ENCODE measurements at regions not wholly inside any gene's neighbourhood (a gene's known extent, or its start where the extent isn't known, plus 50 kb on each side); places are given as distances from the start of the nearest gene placed in this dataset.

GRCh38 chr22:48979482-48979881 lies 848.2 kb downstream of the BRD1 start:
- Histone ChIP-seq H3K27ac (ENCODE audit: low read length) (no peak overlapping the region), H3K4me3 (ENCODE audit: low read length) (no peak overlapping the region), H3K4me1 (ENCODE audit: low read length) (no peaks in the 10 kb centered on the region), H3K27me3 (ENCODE audit: low read length) (no peaks in the 10 kb centered on the region), H3K9me3 (ENCODE audit: low read length) (no peaks in the 10 kb centered on the region), H2AFZ (ENCODE audit: low read length) (no peak overlapping the region), H3K4me2 (ENCODE audit: low read depth, low read length, poor library complexity, severe bottlenecking) (no peak overlapping the region), H3K9me2 (replicated peaks; ENCODE audit: insufficient read depth, low read length) (no peaks in the 10 kb centered on the region), H3K79me2 (ENCODE audit: low read length) (no peaks in the 10 kb centered on the region), H4K20me1 (ENCODE audit: insufficient read depth, low read depth, low read length) (no peaks in the 10 kb centered on the region), H3K36me3 (ENCODE audit: insufficient read depth, low read length) (no peaks in the 10 kb centered on the region), H3K9ac (ENCODE audit: low read length) (no peak overlapping the region)
- DNase-seq: peak; percentile 44

GRCh38 chr22:48976556-48977535 lies 850.8 kb downstream of the BRD1 start:
- Histone ChIP-seq H3K27me3 (ENCODE audit: low read length) (no peaks in the 10 kb centered on the region), H3K79me2 (ENCODE audit: low read length) (no peaks in the 10 kb centered on the region), H4K20me1 (ENCODE audit: insufficient read depth, low read depth, low read length) (no peaks in the 10 kb centered on the region), H3K4me3 (ENCODE audit: low read length) (no peak overlapping the region), H2AFZ (ENCODE audit: low read length) (no peak overlapping the region), H3K4me1 (ENCODE audit: low read length) (no peaks in the 10 kb centered on the region), H3K9me3 (ENCODE audit: low read length) (no peaks in the 10 kb centered on the region), H3K27ac (ENCODE audit: low read length) (no peak overlapping the region), H3K9me2 (replicated peaks; ENCODE audit: insufficient read depth, low read length) (no peaks in the 10 kb centered on the region), H3K36me3 (ENCODE audit: insufficient read depth, low read length) (no peaks in the 10 kb centered on the region), H3K4me2 (ENCODE audit: low read depth, low read length, poor library complexity, severe bottlenecking) (no peak overlapping the region), H3K9ac (ENCODE audit: low read length) (no peak overlapping the region)
- no peak for DNase-seq

- no peaks in the 10 kb centered on the region for H3K36me3 ChIP-seq (ENCODE audit: insufficient read depth, low read length)
- no peak for DNase-seq
- H3K4me1 ChIP-seq (ENCODE audit: low read length): no peaks in the 10 kb centered on the region
- H3K4me2 ChIP-seq (ENCODE audit: low read depth, low read length, poor library complexity, severe bottlenecking): no peak overlapping the region
- no peak overlapping the region for H3K4me3 ChIP-seq (ENCODE audit: low read length)
- no peak overlapping the region for H2AFZ ChIP-seq (ENCODE audit: low read length)
- no peak overlapping the region for H3K9ac ChIP-seq (ENCODE audit: low read length)
- no peaks in the 10 kb centered on the region for H3K79me2 ChIP-seq (ENCODE audit: low read length)
- no peaks in the 10 kb centered on the region for H3K9me3 ChIP-seq (ENCODE audit: low read length)
- H3K9me2 ChIP-seq (replicated peaks; ENCODE audit: insufficient read depth, low read length): no peaks in the 10 kb centered on the region
- no peaks in the 10 kb centered on the region for H4K20me1 ChIP-seq (ENCODE audit: insufficient read depth, low read depth, low read length)
- no peaks in the 10 kb centered on the region for H3K27me3 ChIP-seq (ENCODE audit: low read length)
- no peak overlapping the region for H3K27ac ChIP-seq (ENCODE audit: low read length)
Observed at GRCh38 chr22:48975886-48976285, 851.8 kb downstream of the BRD1 start.

GRCh38 chr22:48975316-48975741 lies 852.3 kb downstream of the BRD1 start:
- no peaks in the 10 kb centered on the region for H4K20me1 ChIP-seq (ENCODE audit: insufficient read depth, low read depth, low read length)
- no peaks in the 10 kb centered on the region for H3K36me3 ChIP-seq (ENCODE audit: insufficient read depth, low read length)
- no peaks in the 10 kb centered on the region for H3K4me1 ChIP-seq (ENCODE audit: low read length)
- no peak for DNase-seq
- no peaks in the 10 kb centered on the region for H3K27me3 ChIP-seq (ENCODE audit: low read length)
- H3K9ac ChIP-seq (ENCODE audit: low read length): no peak overlapping the region
- no peak overlapping the region for H3K4me2 ChIP-seq (ENCODE audit: low read depth, low read length, poor library complexity, severe bottlenecking)
- no peaks in the 10 kb centered on the region for H3K9me3 ChIP-seq (ENCODE audit: low read length)
- no peak overlapping the region for H2AFZ ChIP-seq (ENCODE audit: low read length)
- H3K9me2 ChIP-seq (replicated peaks; ENCODE audit: insufficient read depth, low read length): no peaks in the 10 kb centered on the region
- H3K4me3 ChIP-seq (ENCODE audit: low read length): no peak overlapping the region
- H3K79me2 ChIP-seq (ENCODE audit: low read length): no peaks in the 10 kb centered on the region
- H3K27ac ChIP-seq (ENCODE audit: low read length): no peak overlapping the region

GRCh38 chr22:48974443-48975315 lies 853.0 kb downstream of the BRD1 start:
- H3K9me2 ChIP-seq (replicated peaks; ENCODE audit: insufficient read depth, low read length): no peaks in the 10 kb centered on the region
- H4K20me1 ChIP-seq (ENCODE audit: insufficient read depth, low read depth, low read length): no peaks in the 10 kb centered on the region
- no peak overlapping the region for H3K4me2 ChIP-seq (ENCODE audit: low read depth, low read length, poor library complexity, severe bottlenecking)
- H3K9me3 ChIP-seq (ENCODE audit: low read length): no peaks in the 10 kb centered on the region
- no peaks in the 10 kb centered on the region for H3K4me1 ChIP-seq (ENCODE audit: low read length)
- H3K79me2 ChIP-seq (ENCODE audit: low read length): no peaks in the 10 kb centered on the region
- no peaks in the 10 kb centered on the region for H3K27me3 ChIP-seq (ENCODE audit: low read length)
- H3K27ac ChIP-seq (ENCODE audit: low read length): no peak overlapping the region
- no peak for DNase-seq
- H2AFZ ChIP-seq (ENCODE audit: low read length): no peak overlapping the region
- H3K4me3 ChIP-seq (ENCODE audit: low read length): no peak overlapping the region
- no peak overlapping the region for H3K9ac ChIP-seq (ENCODE audit: low read length)
- no peaks in the 10 kb centered on the region for H3K36me3 ChIP-seq (ENCODE audit: insufficient read depth, low read length)

GRCh38 chr22:48973694-48974041 lies 854.0 kb downstream of the BRD1 start:
- H3K9ac ChIP-seq (ENCODE audit: low read length): no peak overlapping the region
- no peak for DNase-seq
- H3K36me3 ChIP-seq (ENCODE audit: insufficient read depth, low read length): no peaks in the 10 kb centered on the region
- no peaks in the 10 kb centered on the region for H3K27me3 ChIP-seq (ENCODE audit: low read length)
- H2AFZ ChIP-seq (ENCODE audit: low read length): no peak overlapping the region
- H3K4me3 ChIP-seq (ENCODE audit: low read length): no peak overlapping the region
- no peaks in the 10 kb centered on the region for H3K9me2 ChIP-seq (replicated peaks; ENCODE audit: insufficient read depth, low read length)
- H3K9me3 ChIP-seq (ENCODE audit: low read length): no peaks in the 10 kb centered on the region
- H3K79me2 ChIP-seq (ENCODE audit: low read length): no peaks in the 10 kb centered on the region
- H3K4me1 ChIP-seq (ENCODE audit: low read length): no peaks in the 10 kb centered on the region
- H3K27ac ChIP-seq (ENCODE audit: low read length): no peak overlapping the region
- H4K20me1 ChIP-seq (ENCODE audit: insufficient read depth, low read depth, low read length): no peaks in the 10 kb centered on the region
- no peak overlapping the region for H3K4me2 ChIP-seq (ENCODE audit: low read depth, low read length, poor library complexity, severe bottlenecking)

- Histone ChIP-seq H3K79me2 (ENCODE audit: low read length) (no peaks in the 10 kb centered on the region), H3K27me3 (ENCODE audit: low read length) (no peaks in the 10 kb centered on the region), H3K36me3 (ENCODE audit: insufficient read depth, low read length) (no peaks in the 10 kb centered on the region), H3K9me2 (replicated peaks; ENCODE audit: insufficient read depth, low read length) (no peaks in the 10 kb centered on the region), H3K4me2 (ENCODE audit: low read depth, low read length, poor library complexity, severe bottlenecking) (no peak overlapping the region), H3K9ac (ENCODE audit: low read length) (no peak overlapping the region), H4K20me1 (ENCODE audit: insufficient read depth, low read depth, low read length) (no peaks in the 10 kb centered on the region), H3K27ac (ENCODE audit: low read length) (no peak overlapping the region), H3K4me1 (ENCODE audit: low read length) (no peaks in the 10 kb centered on the region), H3K9me3 (ENCODE audit: low read length) (no peaks in the 10 kb centered on the region), H2AFZ (ENCODE audit: low read length) (no peak overlapping the region), H3K4me3 (ENCODE audit: low read length) (no peak overlapping the region)
- no peak for DNase-seq
Observed at GRCh38 chr22:48972979-48973693, 854.5 kb downstream of the BRD1 start.

Data from Karpas-422 (cell line).